Stimulated activated CD4-positive, alpha-beta T cell treated with anti-CD3 and anti-CD28 coated beads, TNF-alpha, amount 100 ng/mL, for 1 hour (primary cell): ENCODE measurements at regions not wholly inside any gene's neighbourhood (a gene's known extent, or its start where the extent isn't known, plus 50 kb on each side); places are given as distances from the start of the nearest gene placed in this dataset.
"Not testable (repeated sequence)": the region's sequence is repeated elsewhere in the genome, so short reads cannot be mapped to it uniquely, and the experiment has no call there.

Source experiments
- DNase-seq, 3 donors: peaks; one replicate each; pipeline ENCODE4 v3.0.0-alpha.2; 2020; ENCODE audit warnings: low read depth in 3 of 3, low spot score in 1 of 3

DNA sequence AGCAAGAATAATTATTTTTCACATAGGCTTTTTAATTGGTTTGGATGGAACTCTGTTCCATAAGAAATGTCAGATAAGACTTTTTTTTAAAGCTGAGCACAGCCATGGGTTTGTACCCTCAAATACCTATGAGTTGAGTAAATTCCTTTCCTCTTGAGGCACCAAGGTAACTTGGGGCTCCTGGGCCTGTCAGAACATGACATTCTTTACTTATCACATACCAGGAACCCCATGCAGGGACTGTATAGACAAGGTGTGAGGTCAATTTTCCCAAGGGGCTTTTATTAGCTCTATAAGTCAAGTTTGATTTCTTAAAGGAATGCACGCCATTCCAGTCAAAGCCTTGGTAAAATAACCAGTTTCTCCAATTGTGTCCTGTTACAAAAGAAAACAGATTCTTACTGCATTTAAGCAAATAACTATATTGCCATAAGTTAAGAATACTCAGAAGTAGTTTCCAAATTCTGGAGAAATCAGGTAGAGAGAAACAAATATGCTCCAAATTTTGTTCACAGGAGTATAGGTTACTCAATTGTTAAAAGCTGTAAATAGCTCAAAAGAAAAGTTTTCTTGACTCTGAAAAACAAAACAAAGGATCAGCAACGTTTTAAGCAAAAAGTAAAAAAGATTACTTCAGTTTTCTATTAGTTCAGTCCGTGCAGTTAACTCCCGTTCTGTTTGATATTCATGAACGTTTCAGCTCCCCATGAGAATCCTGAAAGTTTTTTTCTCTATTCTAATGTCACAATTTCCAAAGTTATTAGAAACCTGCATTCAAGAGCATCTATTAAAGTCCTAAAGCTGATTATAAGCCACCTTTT lies 167.5 kb upstream of the NAMPT start:
- DNase-seq, result no peak

DNA sequence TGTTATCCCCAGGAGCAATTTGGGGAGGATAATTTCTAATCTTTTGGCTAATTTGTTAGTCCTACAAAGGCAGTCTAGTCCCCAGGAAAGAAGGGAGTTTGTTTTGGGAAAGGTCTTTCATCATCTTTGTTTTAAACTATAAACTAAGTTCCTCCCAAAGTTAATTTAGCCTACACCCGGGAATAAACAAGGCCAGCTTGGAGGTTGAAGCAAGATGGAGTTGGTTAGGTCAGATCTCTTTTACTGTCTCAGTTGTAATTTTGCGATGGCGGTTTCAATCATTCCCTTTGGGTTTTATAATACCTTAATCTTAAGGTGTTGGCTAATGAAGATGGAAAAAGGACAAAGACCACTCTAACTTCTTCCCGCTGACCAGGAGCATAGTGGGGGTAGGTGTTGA lies 166.4 kb upstream of the NAMPT start:
- no peak for DNase-seq

DNA sequence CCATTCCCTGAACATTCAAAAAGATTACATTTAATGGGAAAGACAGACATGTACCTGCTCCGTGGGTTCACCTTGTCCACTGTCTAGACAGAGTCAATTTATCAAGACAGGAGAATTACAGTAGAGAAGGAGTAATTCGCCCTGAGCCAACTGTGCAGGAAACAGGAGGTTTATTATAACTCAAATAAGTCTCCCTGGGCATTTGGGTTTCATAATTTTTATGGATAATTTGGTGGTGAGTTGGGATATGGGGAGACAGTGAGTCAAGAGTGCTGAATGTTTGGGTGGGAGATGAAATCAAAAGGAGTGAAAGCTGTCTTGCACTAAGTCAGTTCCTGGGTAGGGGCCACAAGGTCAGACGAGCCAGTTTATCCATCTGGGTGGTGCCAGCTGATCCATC lies 165.9 kb upstream of the NAMPT start:
- no peak for DNase-seq

DNA sequence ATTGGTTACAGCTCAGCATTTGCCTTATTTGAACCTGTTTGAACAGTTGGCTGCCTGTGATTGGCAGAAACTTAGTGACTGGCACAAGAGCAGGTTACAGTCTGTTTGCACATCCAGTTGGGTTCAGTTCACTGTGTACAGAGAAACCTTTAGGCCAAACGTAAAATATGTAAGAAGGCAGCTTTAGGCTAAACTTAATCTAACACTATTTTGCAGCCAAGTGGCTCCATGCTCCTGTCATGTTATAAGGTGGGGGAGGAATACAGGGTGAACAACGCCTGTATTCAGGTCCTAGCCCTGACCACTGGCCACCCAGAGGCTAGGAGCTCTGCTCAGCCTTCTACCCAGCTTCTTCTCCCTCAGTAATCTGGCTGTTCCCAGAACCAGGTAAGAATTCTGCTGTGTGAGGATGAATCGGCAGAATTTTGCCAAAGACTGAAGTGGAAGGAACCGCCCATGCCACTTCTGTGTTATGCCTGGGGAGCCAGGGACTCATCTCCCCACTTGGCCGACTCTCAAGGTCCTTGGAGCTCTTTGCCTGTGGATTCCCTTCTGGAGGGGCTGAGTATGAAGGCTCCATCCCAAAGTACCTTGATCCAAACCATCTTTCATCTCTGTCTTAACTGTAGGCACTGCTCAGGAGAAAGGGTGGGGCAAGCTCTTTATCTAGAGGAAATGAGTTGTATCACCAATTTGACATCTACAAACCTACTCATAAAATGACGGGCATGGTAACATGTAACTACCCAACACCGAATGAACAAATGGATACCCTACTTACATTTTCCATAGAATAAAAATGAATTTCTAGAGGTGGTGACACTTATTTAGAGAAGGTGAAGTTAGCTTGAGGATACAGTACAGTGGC lies 164.4 kb upstream of the NAMPT start:
- no peak for DNase-seq

DNA sequence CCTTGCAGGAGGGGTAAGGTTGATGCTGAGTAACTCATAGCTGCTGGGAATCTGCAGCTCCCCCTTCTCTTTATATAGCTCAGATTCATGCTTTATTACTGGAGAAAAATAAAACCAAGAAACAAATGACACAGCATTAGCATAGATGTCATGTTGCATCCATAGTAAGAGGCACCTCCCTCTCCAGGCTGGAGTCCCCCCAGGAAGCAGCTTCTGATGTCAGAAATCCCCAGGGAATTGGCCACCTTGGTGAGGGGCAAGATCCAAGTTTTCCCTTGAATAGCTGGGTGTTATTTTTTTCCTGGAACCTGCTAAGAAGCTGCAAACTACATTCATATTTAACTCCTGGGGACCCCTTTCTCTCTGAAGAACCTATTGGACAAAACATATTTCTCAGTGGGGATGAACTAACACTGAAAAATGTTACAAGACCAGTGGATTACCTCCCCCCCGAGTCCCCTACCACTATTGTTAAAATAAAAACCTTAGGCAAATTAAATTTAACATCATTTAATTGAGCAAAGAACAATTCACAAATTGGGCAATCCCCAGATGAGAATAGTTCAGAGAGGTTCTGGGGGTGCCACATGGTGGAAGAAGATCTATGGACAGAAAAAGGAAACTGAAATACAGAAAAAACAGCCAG lies 163.7 kb upstream of the NAMPT start:
- DNase-seq, result no peak

DNA sequence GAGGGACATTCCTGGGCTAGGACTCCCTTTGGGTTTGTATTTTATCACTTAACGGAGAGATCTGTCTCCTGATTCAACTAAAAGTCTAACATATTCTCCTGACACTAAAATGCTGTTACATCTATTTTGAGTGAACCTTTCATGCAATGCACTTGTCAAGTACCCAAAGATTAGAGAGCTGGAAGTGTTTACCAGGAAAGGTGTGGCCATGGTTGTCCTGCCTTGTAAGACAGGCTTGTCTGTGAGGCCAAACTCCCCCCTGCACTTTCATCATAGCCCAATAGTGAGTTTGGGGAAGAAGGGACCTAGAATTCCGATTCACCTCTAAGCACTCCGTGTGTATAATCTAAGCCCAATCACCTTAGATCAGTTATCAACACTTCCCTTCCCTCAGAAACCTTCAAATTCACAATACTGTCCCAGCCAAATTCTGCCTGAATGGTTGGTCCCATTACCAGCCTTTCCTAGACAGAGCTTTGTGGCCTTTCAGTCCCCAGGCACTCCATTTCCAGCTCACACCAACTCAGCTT lies 162.6 kb upstream of the NAMPT start:
- no peak for DNase-seq

DNA sequence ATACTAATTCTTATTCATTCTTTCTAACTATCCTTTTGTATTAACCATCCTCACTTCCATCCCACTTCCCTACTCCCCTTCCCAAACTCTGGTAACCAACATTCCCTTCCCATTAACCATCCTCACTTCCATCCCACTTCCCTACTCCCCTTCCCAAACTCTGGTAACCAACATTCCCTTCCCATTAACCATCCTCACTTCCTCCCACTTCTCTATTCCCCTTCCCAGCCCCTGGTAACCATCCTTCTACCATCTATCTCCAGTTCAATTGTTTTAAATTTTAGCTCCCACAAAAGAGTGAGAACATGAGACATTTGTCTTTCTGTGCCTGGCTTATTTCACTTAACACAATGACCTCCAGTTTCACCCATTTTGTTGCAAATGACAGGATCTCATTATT lies 160.6 kb upstream of the NAMPT start:
- not testable (repeated sequence) for DNase-seq

DNA sequence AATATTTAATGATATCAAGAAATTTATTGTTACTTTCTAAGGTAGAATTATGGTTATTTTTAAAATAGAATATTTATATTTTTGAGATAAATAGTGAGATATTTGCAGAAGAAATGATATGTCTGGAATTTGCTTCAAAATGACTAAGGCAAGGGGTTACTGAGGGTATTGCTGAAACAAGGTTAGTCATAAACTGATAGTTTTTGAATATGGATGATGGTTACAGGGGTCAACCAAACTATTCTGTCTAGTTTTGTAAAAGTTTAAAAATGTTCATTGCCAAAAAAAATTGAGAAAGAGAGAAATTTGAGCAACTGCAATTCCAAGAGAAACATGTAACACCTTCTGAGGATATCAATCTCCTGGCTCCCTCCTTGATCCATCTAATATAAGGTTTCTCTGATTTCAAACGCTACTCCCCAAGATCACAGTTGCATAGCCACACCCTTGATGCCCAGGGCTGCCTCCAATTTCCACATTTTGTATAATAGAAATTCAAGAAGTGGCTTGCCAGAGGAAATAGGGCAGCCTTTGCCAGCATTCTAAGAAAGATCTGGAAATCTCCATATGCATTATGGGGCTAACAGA lies 159.4 kb upstream of the NAMPT start:
- no peak for DNase-seq

DNA sequence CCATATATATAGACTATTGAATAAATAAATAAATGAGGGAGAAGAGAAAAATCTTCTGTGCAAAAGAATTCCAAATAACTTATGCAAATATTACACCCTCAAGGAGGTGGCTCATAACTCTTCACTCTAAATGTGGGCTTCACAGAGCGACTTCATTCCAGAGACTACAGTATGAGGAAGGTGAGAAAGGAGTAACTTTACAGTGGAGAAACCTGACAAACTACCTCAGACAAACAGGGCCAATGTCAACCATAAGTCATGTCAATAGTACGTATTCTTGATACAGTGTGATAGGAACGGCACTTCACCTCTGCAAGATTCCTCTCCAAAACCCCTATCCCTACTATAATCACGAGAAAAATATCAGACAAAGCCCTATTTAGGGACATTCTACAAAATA lies 158.4 kb upstream of the NAMPT start:
- no peak for DNase-seq

DNA sequence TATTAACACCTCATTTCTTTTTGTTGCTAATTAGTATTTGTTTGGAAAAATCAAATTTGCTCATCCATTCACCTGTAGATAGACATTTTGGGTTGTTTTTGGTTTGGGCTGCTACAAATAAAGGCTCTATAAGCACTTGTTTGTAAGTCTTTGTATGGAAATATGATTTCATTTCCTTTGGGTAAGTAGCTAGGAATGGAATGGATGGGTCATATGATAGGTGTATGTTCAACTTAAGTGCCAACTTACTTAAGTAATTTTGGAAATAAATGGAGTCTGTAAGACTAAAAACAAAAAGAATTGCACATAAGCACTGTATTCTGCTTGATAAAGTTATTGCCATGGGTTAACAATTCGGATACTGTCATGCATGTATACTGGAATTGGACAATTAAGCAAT lies 157.7 kb upstream of the NAMPT start:
- no peak for DNase-seq

DNA sequence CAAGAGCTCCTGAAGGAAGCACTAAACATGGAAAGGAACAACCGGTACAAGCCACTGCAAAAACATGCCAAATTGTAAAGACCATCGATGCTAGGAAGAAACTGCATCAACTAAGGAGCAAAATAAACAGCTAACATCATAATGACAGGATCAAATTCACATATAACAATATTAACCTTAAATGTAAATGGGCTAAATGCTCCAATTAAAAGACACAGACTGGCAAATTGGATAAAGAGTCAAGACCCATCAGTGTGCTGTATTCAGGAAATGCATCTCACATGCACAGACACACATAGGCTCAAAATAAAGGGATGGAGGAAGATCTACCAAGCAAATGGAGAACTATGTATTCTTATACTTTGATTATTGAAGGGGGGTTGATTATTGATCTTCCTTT lies 156.6 kb upstream of the NAMPT start:
- not testable (repeated sequence) for DNase-seq

DNA sequence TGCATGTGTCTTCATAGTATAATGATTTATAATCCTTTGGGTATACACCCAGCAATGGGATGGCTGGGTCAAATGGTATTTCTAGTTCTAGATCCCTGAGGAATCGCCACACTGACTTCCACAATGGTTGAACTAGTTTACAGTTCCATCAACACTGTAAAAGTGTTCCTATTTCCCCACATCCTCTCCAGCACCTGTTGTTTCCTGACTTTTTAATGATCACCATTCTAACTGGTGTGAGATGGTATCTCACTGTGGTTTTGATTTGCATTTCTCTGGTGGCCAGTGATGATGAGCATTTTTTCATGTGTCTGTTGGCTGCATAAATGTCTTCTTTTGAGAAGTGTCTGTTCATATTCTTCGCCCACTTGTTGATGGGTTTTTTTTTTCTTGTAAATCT lies 152.2 kb upstream of the NAMPT start:
- not testable (repeated sequence) for DNase-seq

DNA sequence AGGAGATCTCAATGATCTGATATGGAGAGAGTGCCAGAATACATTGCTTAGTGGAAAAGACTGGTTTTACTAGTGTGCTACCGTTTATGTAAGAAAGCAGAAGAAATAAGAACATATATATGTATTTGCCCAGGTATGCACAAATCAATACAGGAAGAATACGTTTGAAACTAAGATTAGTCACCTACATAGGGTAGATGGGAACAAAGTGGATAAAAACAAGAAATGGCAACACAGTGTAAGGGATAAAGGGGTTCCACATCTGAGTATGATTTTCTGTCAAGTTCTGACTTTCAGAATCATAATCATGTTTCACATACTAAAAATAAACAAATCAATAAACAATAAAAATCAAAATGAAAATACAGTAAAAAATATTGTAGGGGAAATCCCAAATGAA lies 148.6 kb upstream of the NAMPT start:
- DNase-seq, result no peak

DNA sequence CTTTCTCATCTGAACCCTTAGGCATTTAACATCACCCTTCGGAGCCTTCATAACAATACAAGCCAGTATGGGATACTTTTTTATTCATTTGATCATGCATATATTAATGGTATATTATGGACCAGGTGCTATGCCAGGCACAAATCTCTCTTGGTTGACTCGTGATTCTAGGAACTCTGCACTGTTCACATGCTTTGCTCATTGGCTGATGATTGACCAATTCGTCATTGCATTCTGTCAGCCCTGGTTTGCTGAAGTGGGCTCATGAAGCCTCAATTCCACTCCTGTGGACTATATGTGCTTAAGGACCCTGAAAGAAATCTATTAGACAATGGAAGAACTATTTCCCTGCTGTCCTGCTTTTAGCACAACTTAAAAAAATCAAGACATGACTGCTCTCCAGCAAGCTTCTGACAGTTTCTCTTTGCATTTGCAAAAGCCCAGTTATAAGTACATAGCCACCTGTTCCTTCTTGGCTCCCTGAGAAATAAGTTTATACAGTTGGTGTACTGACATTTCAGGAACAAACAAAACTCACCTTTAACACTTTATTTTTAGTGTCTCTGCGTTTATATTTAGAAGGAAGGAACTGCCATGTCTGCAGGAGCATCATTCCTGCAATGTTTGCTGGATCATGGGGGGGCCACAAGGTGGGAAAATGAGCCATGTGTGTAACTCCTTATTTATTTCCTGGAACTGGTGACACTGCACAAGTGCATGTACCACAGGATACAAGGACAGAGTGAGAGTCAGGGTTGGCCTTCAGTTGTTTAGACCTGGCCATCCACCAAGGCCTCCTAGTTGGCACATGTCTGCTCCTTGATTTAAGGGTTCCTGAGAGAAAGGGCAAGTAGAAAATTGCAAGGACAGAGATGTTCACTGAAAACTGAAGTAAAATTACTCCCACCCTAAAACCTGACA lies 146.0 kb upstream of the NAMPT start:
- no peak for DNase-seq

DNA sequence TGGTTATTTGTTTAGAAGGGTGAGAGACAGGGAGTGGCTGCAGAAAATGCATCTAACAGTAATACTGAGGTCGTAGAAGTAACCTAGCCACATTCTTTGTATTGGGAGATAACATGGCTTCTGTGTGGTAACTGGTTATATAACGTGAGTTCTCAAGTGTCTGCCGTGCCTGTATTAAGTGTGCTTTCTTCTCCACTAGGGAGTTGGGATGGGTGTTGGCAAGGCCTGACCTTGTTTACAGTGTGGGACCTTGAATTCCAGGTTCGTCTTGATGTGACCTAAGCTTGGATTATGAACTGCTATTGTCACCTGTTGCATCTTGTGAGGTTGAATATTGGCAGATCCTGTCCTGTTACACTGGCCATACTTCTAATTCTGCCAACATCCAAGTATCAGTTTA lies 145.3 kb upstream of the NAMPT start:
- DNase-seq, result no peak

DNA sequence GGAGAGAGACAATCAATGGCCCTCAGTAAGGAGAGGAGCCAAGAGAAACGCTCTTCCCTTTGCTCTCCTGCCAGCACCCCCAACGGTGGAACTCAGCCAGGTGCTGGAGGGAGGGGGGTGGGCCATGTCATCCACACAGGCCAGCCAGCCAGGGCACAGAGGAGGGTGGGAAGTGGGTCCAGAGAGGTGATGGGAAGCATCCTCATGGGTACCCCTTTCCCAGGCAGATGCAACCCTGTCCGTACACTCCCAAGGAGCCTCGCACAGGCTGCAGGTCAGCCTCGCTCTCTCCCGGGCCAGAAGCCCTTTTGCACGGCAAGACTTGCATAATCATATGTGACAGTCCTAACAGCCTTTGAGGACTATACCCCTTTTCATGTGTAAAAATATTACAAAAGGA lies 142.0 kb upstream of the NAMPT start:
- DNase-seq, result no peak

DNA sequence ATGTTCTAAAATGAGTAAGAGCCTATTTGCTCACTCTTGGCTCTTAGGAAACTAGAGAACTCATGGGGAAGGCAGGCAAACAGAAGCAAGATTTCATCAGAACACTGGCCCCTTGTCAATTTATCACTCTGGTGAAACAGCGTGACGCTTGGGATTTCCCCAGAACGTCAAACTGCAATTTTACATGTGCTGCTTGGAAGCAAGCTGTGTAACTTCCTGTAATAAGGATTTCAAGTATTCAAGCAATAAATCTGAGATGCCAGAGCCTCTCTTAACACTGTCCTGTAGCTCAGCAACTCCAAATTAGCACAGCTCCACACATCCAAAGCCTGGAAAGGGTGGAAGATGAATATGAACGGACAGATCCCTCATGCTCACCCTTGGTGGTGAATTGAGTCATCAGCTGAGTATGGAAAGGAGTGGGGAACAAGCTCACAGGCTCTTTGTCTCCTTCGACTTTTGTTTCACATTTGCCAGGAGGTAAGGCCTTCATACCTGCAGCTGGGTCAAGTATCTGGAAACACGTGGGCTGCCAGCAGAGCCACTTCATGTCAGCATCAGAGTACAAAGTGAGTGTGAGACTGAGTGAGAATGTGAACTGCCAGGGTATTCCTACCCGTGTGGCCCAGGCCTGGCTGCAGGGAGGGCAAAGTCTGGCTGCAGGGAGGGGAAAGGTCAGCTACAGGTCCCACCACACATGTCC lies 140.4 kb upstream of the NAMPT start:
- DNase-seq, result peak in 1 of 3 donors; percentile 30

DNA sequence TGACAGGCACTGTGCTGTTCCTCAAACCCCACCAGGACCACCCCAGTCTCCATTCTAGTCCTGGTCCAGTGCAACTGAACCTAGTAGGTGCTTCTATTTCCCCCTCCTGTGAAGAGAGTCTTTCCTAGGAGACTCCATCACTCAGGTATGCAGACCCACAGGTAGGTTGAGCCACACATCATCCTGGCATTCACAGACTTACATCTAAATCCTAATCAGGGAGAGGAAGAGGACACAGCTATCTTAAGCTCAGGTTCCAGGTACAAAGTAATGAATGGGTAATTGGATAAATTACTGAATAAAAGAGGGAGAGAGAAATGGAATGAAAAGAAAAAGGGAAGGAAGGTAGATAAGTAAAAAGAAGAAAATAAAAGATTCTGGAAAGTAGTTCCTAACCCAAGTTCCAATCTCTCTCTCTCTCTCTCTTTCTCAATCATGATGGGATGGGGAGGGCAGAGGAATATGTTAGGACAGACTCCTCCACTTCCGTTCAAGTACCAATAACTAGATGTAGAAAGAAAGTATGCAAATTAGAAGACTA lies 139.8 kb upstream of the NAMPT start:
- no peak for DNase-seq

DNA sequence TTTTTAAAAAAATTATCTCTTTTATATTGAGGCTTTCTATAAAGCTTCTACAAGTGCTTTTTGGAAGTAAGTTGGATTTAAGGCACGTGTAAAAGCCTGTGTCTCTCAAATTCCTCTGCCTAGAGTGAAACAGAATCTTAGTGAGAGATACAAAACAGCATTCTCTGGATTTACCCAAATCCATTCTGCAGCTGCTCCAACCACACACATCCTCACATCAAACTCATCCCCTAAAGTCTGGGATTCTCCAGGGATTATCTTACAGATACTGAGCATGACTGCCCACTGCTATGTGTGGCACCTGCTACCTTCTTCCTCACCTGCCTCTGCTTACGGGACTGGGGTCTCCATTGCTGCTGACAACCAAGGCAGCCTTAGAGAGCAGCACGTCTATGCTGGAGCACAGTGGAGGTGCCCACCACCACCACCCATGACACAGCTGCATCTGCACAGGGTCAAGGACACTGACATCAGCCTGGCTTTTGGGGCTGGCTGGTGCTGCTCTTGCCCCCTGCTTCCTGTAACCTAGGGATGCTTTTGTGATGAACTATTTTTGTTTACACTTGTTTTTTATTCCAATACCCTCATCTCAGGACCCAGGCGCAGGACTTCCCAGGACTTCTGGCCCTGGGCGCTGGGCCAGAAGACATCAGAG lies 139.2 kb upstream of the NAMPT start:
- DNase-seq, result no peak
